ENCODE measurements at regions not wholly inside any gene's neighbourhood (a gene's known extent, or its start where the extent isn't known, plus 50 kb on each side); places are given as distances from the start of the nearest gene placed in this dataset.
"Not testable (repeated sequence)": the region's sequence is repeated elsewhere in the genome, so short reads cannot be mapped to it uniquely, and the experiment has no call there.

- no peak for DNase-seq
Observed at GRCh38 chr4:101669832-101670188, 120.7 kb upstream of the BANK1 start.

GRCh38 chr4:101669138-101669831 is 121.2 kb upstream of the BANK1 start:
- DNase-seq = no peak

- no peak for DNase-seq
Observed at GRCh38 chr4:101667348-101667747, 123.2 kb upstream of the BANK1 start.

GRCh38 chr4:101660607-101661006 is 129.9 kb upstream of the BANK1 start:
- no peak for DNase-seq

- no peak for DNase-seq
Observed at GRCh38 chr4:101655857-101656256, 134.7 kb upstream of the BANK1 start.

- no peak for DNase-seq
Observed at GRCh38 chr4:101655005-101655404, 135.5 kb upstream of the BANK1 start.

- DNase-seq = no peak
Observed at GRCh38 chr4:101651778-101652177, 138.8 kb upstream of the BANK1 start.

GRCh38 chr4:101649790-101650515 is 140.6 kb upstream of the BANK1 start:
- no peak for DNase-seq

- no peak for DNase-seq
Observed at GRCh38 chr4:101647710-101648034, 142.9 kb upstream of the BANK1 start.

GRCh38 chr4:101644516-101644915 is 146.0 kb upstream of the BANK1 start:
- no peak for DNase-seq

- DNase-seq = no peak
Observed at GRCh38 chr4:101643186-101643837, 147.2 kb upstream of the BANK1 start.

GRCh38 chr4:101632766-101633165 is 157.8 kb upstream of the BANK1 start:
- DNase-seq = not testable (repeated sequence)

- no peak for DNase-seq
Observed at GRCh38 chr4:101630319-101630986, 160.1 kb upstream of the BANK1 start.

GRCh38 chr4:101621120-101621519 is 169.4 kb upstream of the BANK1 start:
- DNase-seq = no peak

- DNase-seq = no peak
Observed at GRCh38 chr4:101615652-101616051, 174.9 kb upstream of the BANK1 start.

GRCh38 chr4:101606989-101607388 is 183.5 kb upstream of the BANK1 start:
- not testable (repeated sequence) for DNase-seq

GRCh38 chr4:101604976-101605375 is 185.6 kb upstream of the BANK1 start:
- no peak for DNase-seq

- no peak for DNase-seq
Observed at GRCh38 chr4:101600287-101600686, 190.2 kb upstream of the BANK1 start.

GRCh38 chr4:101599620-101600019 is 190.9 kb upstream of the BANK1 start:
- no peak for DNase-seq

GRCh38 chr4:101596781-101597552 is 193.6 kb upstream of the BANK1 start:
- no peak for DNase-seq

- no peak for DNase-seq
Observed at GRCh38 chr4:101594588-101594987, 195.9 kb upstream of the BANK1 start.

GRCh38 chr4:101593666-101594065 is 196.9 kb upstream of the BANK1 start:
- no peak for DNase-seq

- DNase-seq = no peak
Observed at GRCh38 chr4:101584306-101584705, 206.2 kb upstream of the BANK1 start.

Data from NCI-H510A treated with DMSO at 0.1 percent for 48 hours (cell line).